GM19372 (cell line): ENCODE measurements at regions not wholly inside any gene's neighbourhood (a gene's known extent, or its start where the extent isn't known, plus 50 kb on each side); places are given as distances from the start of the nearest gene placed in this dataset.
"Not testable (repeated sequence)": the region's sequence is repeated elsewhere in the genome, so short reads cannot be mapped to it uniquely, and the experiment has no call there.

ENCODE experiments used
- ATAC-seq: cut with Tn5 transposase; IDR thresholded peaks from one replicate; pipeline ENCODE4 v1.9.1; 2021; ENCODE audit warnings: mild to moderate bottlenecking, low read depth, moderate library complexity; ENCODE audit not compliant: unreplicated experiment

DNA sequence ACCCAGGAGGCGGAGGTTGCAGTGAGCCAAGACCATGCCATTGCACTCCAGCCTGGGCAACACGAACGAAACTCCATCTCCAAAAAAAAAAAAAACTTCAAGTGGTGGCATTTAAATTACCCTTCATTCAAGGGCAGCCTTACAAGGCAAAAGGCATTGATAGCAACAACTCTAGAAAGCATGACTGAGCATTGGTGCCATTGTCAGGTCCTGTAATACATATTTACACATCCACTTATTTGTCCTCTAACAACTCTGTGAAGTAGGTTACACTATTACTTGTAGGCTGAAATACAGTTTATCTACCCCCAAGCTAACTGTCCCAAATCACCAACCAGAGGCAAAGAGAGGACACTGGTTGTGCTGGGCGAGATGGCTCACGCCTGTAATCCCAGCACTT is 52.7 kb upstream of the LARP1 start:
- no peak for ATAC-seq

GRCh38 chr5:154701725-154702124 is 53.5 kb upstream of the LARP1 start:
- ATAC-seq = not testable (repeated sequence)

DNA sequence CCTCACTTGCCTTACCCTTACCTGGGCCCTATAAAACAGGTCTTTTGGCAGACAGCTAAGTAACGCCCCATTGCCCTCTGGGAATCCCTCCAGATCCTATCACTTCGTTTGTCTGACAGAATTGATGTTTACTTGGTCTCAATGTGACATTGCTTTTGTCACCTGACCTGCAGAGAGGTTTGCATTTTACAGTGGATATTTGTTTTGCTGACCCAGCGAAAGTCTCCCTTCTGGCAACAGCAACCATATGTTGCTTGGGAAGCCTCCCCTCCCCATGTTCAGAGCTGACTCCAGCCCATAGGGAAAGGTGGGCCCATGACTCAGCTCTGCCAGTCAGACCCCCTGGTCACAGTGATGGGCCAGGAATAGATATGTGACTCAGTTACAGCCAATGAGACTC is 54.0 kb upstream of the LARP1 start:
- ATAC-seq = no peak

GRCh38 chr5:154700289-154700928 is 54.8 kb upstream of the LARP1 start:
- ATAC-seq = not testable (repeated sequence)

DNA sequence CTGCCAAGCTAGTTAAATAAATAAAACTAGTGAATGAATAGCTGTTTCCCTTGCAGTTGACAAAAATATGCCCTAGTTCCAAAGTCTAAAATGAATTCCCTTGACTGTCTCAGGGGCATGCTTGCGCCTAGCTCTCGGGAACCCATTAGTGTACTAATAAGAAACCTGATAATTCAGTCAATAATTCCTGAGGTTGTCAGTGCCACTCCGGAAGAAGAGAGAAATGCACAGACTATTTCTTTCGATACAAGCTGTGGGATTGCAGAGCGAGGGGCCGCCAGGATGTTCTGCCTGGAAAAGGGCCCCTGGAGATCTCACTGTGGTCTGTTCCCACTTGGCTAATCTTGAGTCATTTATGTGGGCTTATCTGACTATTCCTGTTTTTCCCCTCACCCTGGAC is 56.4 kb upstream of the LARP1 start:
- ATAC-seq = no peak

DNA sequence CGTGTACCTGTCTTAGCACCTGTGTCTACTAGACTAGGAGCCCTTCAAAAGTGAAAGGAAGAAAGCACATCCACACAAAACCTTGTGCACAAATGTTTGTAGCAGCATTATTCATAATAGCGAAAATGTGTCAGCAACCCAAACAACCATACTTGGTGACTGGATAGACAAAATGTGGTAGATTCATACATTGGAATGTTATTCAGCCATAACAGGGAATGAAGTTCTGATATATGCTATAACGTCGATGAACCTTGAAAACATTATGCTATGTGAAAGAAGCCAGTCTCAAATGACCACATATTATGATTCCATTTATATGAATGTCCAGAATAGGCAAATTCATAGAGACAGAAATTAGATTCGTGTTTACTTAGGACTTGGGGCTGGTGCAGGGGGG is 57.8 kb upstream of the LARP1 start:
- ATAC-seq = no peak

DNA sequence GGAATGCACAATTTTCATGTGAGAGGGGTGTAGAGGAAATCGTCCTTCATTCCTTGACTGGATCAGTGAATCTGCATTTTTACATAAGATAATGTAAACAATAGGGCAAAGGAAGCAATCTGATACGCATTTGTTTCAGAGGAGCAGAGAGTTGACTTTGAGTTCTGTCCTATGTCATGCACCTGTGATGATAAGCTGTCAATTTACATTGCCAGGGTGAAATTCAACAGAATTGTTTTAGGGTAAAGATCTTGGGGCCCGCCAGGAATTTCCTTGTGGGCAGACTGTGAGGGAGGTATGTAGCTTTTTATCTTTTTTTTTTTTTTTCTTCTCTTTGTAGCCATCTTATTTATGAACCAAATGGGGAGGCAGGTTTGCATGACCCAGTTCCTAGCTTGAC is 58.3 kb upstream of the LARP1 start:
- ATAC-seq = no peak

DNA sequence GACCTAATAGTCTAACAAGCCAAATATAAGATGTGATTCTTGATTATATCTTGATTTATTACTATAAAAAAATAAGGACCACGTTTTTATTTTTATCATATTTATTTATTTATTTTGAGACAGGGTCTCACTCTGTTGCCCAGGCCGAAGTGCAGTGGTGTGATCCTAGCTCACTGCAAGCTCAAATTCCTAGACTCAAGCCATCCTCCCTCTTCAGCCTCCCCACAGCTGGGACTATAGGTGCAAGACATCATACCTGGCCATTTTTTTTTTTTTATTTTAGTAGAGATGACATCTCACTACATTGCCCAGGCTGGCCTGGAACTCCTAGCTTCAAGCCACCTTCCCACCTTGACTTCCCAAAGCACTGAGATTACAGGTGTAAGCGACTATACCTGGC is 61.0 kb upstream of the LARP1 start:
- no peak for ATAC-seq

DNA sequence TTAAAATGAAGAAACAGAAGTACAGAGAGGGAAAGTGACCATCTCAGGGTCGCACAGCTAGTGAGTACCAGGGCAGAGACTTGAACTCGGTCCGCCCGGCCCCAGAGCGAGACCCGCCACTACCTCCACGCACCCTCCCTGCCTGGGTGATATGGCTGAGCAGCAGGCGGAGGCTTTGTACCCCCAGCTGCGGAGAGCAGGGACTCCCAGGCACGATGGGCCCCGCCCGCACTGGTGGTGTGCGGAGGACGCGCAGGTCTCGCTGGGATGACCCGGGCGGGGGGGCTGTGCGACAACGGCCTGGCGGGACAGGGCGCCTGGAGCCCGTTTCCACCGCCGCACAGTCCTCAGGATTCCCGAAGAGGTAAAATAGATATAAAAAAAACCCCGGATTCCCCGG is 64.7 kb upstream of the LARP1 start:
- no peak for ATAC-seq

GRCh38 chr5:154686490-154686889 is 68.7 kb upstream of the LARP1 start:
- ATAC-seq = no peak

DNA sequence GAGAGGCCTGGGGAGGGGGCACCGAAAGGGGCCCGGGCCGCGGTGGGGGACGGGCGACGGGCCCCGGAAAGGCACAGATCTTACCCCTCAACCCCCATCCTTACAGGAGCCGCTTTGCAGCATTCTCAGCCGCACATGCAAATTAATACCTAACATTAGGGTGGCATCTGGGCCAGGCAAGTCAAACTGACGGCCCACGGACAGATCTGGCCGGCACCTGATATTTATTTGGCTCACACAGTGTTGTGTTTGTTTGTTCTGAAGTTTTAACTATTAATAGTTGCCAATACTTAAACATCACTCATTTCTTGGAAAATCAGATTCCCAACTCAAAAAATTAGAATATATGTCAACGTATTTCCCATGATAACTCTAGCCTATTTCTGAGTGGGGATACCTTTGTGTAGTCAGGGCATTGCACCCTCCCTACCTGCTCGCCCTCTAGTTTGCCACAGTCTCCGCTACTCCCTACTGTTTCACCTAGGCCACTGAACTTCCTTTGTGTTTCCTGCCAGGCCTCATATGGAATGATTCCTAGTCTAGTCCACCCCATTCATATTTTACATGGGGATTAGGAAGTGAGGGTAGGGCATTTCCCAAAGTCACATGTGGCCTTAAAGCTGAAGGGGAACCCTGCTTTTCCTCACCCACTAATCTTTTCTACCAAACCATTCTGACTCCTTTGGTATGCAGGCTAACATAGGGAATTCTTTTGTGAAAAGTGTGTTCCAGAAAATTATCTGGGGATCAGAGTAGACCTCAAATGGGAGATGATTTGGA is 71.9 kb upstream of the LARP1 start:
- ATAC-seq = peak; percentile 54

GRCh38 chr5:154679501-154679900 is 75.7 kb upstream of the LARP1 start:
- ATAC-seq = no peak

DNA sequence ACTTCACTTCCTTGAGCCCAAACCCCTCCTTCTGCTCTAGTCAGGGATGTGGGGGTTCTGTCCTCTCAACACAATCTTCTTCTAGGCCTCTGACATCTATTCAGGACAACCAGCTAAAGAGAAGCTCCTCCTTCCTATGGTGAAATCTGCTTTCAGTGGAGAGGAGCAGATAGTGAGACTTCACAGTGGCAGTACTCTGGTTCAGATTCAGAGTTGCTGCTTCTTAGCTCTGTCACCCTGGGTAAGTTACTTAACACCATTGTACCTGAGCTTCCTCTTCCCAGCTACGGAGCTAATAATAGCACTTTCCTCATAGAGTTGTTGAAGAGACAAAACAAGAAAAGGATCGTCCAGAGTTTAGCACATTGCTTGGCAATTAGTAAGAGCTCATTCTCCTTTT is 77.3 kb upstream of the LARP1 start:
- no peak for ATAC-seq

GRCh38 chr5:154676508-154676907 is 78.7 kb upstream of the LARP1 start:
- no peak for ATAC-seq

- ATAC-seq = no peak
Measured at GRCh38 chr5:154674029-154674428, 81.1 kb upstream of the LARP1 start.

DNA sequence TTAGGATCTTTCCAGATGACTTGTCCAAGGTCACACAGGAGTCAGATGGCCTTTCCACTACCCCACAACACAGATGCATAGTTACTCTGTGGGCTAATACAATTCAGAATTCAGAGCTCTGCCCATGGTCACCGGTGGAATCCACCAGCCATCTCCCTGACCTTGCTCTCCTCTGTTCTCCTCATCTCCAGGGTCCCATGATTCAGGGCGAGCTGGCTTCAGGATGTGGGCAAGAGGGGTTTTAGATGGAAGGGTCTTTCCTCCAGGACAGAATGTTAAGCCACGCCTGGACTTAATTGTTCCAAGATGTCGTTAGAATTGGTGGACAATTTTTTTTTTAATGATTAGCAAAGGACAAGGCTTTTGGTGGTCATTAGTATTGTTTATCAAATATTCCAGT is 81.7 kb upstream of the LARP1 start:
- no peak for ATAC-seq

GRCh38 chr5:154669913-154670312 is 85.3 kb upstream of the LARP1 start:
- not testable (repeated sequence) for ATAC-seq

DNA sequence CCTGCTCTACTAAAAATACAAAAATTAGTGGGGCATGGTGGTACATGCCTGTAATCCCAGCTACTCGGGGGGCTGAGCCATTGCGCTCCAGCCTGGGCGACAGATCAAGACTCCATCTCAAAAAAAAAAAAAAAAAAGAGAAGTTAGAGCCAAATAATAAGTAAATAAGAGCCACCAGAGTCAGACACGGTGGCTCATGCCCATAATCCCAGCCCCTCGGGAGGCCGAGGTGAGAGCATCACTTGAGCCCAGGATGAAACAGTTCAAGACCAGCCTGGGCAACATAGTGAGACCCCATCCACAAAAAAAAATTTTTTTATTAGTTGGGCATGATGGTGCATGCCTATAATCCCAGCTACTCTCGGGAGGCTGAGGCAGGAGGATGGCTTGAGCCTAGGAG is 85.8 kb upstream of the LARP1 start:
- no peak for ATAC-seq

GRCh38 chr5:154664869-154665268 is 90.3 kb upstream of the LARP1 start:
- no peak for ATAC-seq

- no peak for ATAC-seq
Measured at GRCh38 chr5:154663424-154663823, 91.8 kb upstream of the LARP1 start.

- no peak for ATAC-seq
Measured at GRCh38 chr5:154654486-154655371, 100.4 kb upstream of the LARP1 start.
